Pancreas (tissue), 10 donors: ENCODE measurements at regions not wholly inside any gene's neighbourhood (a gene's known extent, or its start where the extent isn't known, plus 50 kb on each side); places are given as distances from the start of the nearest gene placed in this dataset.
"Not testable (repeated sequence)": the region's sequence is repeated elsewhere in the genome, so short reads cannot be mapped to it uniquely, and the experiment has no call there.

ENCODE experiments used
- ATAC-seq, 4 donors: fragments of 200-7000 bp; cut with Tn5 transposase; one replicate each; pipeline versions ENCODE4 v1.8.0 to v1.9.1; 2020; ENCODE audit warnings: mild to moderate bottlenecking in 4 of 4, moderate library complexity in 4 of 4
- DNase-seq, 6 donors: peaks; one replicate each; pipeline ENCODE4 v3.0.0-alpha.2; 2020
- FAIRE-seq: peaks from 2 replicates; lab custom pipeline; 2012; peaks lifted over from hg19 to GRCh38; lab: Jason Lieb, UNC
- H3K27ac ChIP-seq, 4 donors: fragments of 200-600 bp; sonication (generic); 1 replicate in 3 of 4; 2 replicates in 1 of 4; pipeline versions ENCODE4 v1.5.0 to v1.8.0; 2020
- H3K27me3 ChIP-seq, 4 donors: fragments of 200-600 bp; one replicate each; pipeline ENCODE4 v1.8.0; 2021
- H3K36me3 ChIP-seq, 3 donors: fragments of 200-600 bp; sonication (generic) in 1 of 3; one replicate each; pipeline versions ENCODE4 v1.5.0 to v1.8.0; 2020 to 2021
- H3K4me1 ChIP-seq, 3 donors: fragments of 200-600 bp; one replicate each; pipeline ENCODE4 v1.8.0; 2021
- H3K4me3 ChIP-seq, 4 donors: fragments of 200-600 bp; sonication (generic) in 2 of 4; one replicate each; pipeline versions ENCODE4 v1.5.0 to v1.8.0; 2020 to 2021
- H3K9me3 ChIP-seq, 4 donors: fragments of 200-600 bp; one replicate each; pipeline ENCODE4 v1.8.0; 2021
- CTCF ChIP-seq, 4 donors: fragments of 200-600 bp; sonication (generic) in 3 of 4; IDR thresholded peaks; one replicate each; pipeline versions ENCODE4 v1.5.0 to v1.8.0; 2021; ENCODE audit warnings: antibody characterized with exemption in 4 of 4
- WGBS, 2 donors: extraction: QIAGEN DNeasy Blood & Tissue Kit; methylation state at CpG; one replicate each; pipeline ENCODE4 v1.1.7; 2013; 5-methylcytosine and 5-hydroxymethylcytosine counted together
- intact Hi-C, 3 donors: fragments of 100-400 bp; cut with DNase I; formaldehyde crosslinking; loops; one replicate each; pipeline versions ENCODE4 v1.11.1 to v1.14.2; 2022
- donor health status: healthy with polysubstance abuse.
- donor health status: DM: no; HTN: no; CAD: no; lungs with moderate emphysema.
- donor health status: DM: no; HTN: no; CAD: no.
- donor health status: control.
- donor health status: control.
- donor health status: Bipolar disorder and iron deficiency.
- donor health status: DM: yes; HTN: yes; CAD: no.
- donor health status: DM: no; HTN: no; CAD: no.
- donor health status: DM: no; HTN: no; CAD: no.
- donor health status: DM: yes; HTN: yes; CAD: no.

- Histone ChIP-seq H3K9me3 (no peaks in the 10 kb centered on the region), H3K27me3 (no peaks in the 10 kb centered on the region), H3K4me1 (no peaks in the 10 kb centered on the region), H3K27ac (no peak overlapping the region), H3K4me3 (no peak overlapping the region), H3K36me3 (no peaks in the 10 kb centered on the region)
- ATAC-seq (no peak), DNase-seq (peak in 2 of 6 donors; percentile 12 to 30), FAIRE-seq (no peak)
- WGBS, 2 donors: 90 to 95% methylated on average over 7 of the region's 7 CpGs
- intact Hi-C loops: no loop called here
- no peak for TF ChIP-seq CTCF (IDR thresholded peaks at IDR 0.05)
These were observed 99.2 kb downstream of the PLXNA1 start for GRCh38 chr3:127082066-127082465.

GRCh38 chr3:127083778-127084397 lies 101.0 kb downstream of the PLXNA1 start:
- Histone ChIP-seq H3K27ac (no peak overlapping the region), H3K36me3 (no peaks in the 10 kb centered on the region), H3K9me3 (no peaks in the 10 kb centered on the region), H3K4me1 (no peaks in the 10 kb centered on the region), H3K27me3 (no peaks in the 10 kb centered on the region), H3K4me3 (no peak overlapping the region)
- ATAC-seq (no peak), FAIRE-seq (no peak), DNase-seq (peak in 1 of 6 donors; percentile 10)
- no peak for TF ChIP-seq CTCF (IDR thresholded peaks at IDR 0.05)
- intact Hi-C loops: no loop called here
- 64 to 66% methylated on average over 12 of the region's 12 CpGs for WGBS, 2 donors

GRCh38 chr3:127084401-127084990 lies 101.6 kb downstream of the PLXNA1 start:
- intact Hi-C loops: no loop called here
- no peaks in the 10 kb centered on the region for H3K9me3 ChIP-seq
- no peak for TF ChIP-seq CTCF (IDR thresholded peaks at IDR 0.05)
- no peak for ATAC-seq
- no peaks in the 10 kb centered on the region for H3K27me3 ChIP-seq
- no peak for FAIRE-seq
- H3K36me3 ChIP-seq: no peaks in the 10 kb centered on the region
- H3K27ac ChIP-seq: no peak overlapping the region
- no peak overlapping the region for H3K4me3 ChIP-seq
- WGBS, 2 donors: 81 to 92% methylated on average over 10 of the region's 10 CpGs
- H3K4me1 ChIP-seq: no peaks in the 10 kb centered on the region
- peak in 1 of 6 donors; percentile 26 for DNase-seq

- no peak for ATAC-seq
- no peak overlapping the region for H3K27ac ChIP-seq
- peak in 1 of 6 donors; percentile 22 for DNase-seq
- no peak for TF ChIP-seq CTCF (IDR thresholded peaks at IDR 0.05)
- H3K4me3 ChIP-seq: no peak overlapping the region
- WGBS, 2 donors: 90 to 94% methylated on average over 13 of the region's 13 CpGs
- no peaks in the 10 kb centered on the region for H3K27me3 ChIP-seq
- H3K9me3 ChIP-seq: no peaks in the 10 kb centered on the region
- H3K36me3 ChIP-seq: no peaks in the 10 kb centered on the region
- intact Hi-C loops: no loop called here
- no peaks in the 10 kb centered on the region for H3K4me1 ChIP-seq
- no peak for FAIRE-seq
These were observed 102.7 kb downstream of the PLXNA1 start for GRCh38 chr3:127085576-127085975.

GRCh38 chr3:127086591-127086990 lies 103.7 kb downstream of the PLXNA1 start:
- FAIRE-seq, H3K36me3 ChIP-seq, H3K4me1 ChIP-seq, H3K4me3 ChIP-seq, ATAC-seq, intact Hi-C loops, H3K9me3 ChIP-seq, H3K27ac ChIP-seq, H3K27me3 ChIP-seq: not testable (repeated sequence)
- 87 to 89% methylated on average over 13 of the region's 13 CpGs for WGBS, 2 donors
- peak in 1 of 6 donors; percentile 12 for DNase-seq
